HUDEP-2 (cell line): ENCODE measurements at regions not wholly inside any gene's neighbourhood (a gene's known extent, or its start where the extent isn't known, plus 50 kb on each side); places are given as distances from the start of the nearest gene placed in this dataset.
"Not testable (repeated sequence)": the region's sequence is repeated elsewhere in the genome, so short reads cannot be mapped to it uniquely, and the experiment has no call there.

Experiments used
- DNase-seq, 76 experiments: peaks; one replicate each; lab custom pipeline; 2025; ENCODE audit not compliant: unreplicated experiment in 76 of 76; lab: John Stamatoyannopoulos, UW

GRCh38 chr6:137795501-137795900 lies 71.6 kb upstream of the TNFAIP3 start:
- DNase-seq: no peak

- DNase-seq: no peak
Observed at GRCh38 chr6:137798261-137798660, 68.8 kb upstream of the TNFAIP3 start.

- DNase-seq: no peak
Observed at GRCh38 chr6:137798846-137799245, 68.2 kb upstream of the TNFAIP3 start.

- DNase-seq: peak in 42 of 76 experiments; percentile 6 to 78 (median 46)
Observed at GRCh38 chr6:137799950-137800568, 67.0 kb upstream of the TNFAIP3 start.

GRCh38 chr6:137800762-137801161 lies 66.3 kb upstream of the TNFAIP3 start:
- DNase-seq: no peak

GRCh38 chr6:137801352-137802114 lies 65.5 kb upstream of the TNFAIP3 start:
- no peak for DNase-seq

GRCh38 chr6:137802408-137803182 lies 64.5 kb upstream of the TNFAIP3 start:
- no peak for DNase-seq

- no peak for DNase-seq
Observed at GRCh38 chr6:137804637-137805036, 62.4 kb upstream of the TNFAIP3 start.

GRCh38 chr6:137805622-137806021 lies 61.4 kb upstream of the TNFAIP3 start:
- DNase-seq: no peak

GRCh38 chr6:137806914-137807682 lies 60.0 kb upstream of the TNFAIP3 start:
- no peak for DNase-seq

GRCh38 chr6:137808191-137808590 lies 58.9 kb upstream of the TNFAIP3 start:
- DNase-seq: no peak

GRCh38 chr6:137808836-137809315 lies 58.2 kb upstream of the TNFAIP3 start:
- no peak for DNase-seq

- DNase-seq: not testable (repeated sequence)
Observed at GRCh38 chr6:137809895-137810553, 57.0 kb upstream of the TNFAIP3 start.

- no peak for DNase-seq
Observed at GRCh38 chr6:137810554-137811120, 56.4 kb upstream of the TNFAIP3 start.

GRCh38 chr6:137811121-137811915 lies 55.7 kb upstream of the TNFAIP3 start:
- DNase-seq: peak in 13 of 76 experiments; percentile 4 to 53 (median 24)

- no peak for DNase-seq
Observed at GRCh38 chr6:137811916-137812553, 55.0 kb upstream of the TNFAIP3 start.

- DNase-seq: no peak
Observed at GRCh38 chr6:137813308-137813970, 53.6 kb upstream of the TNFAIP3 start.

GRCh38 chr6:137814030-137814429 lies 53.0 kb upstream of the TNFAIP3 start:
- DNase-seq: not testable (repeated sequence)
